ENCODE measurements at regions not wholly inside any gene's neighbourhood (a gene's known extent, or its start where the extent isn't known, plus 50 kb on each side); places are given as distances from the start of the nearest gene placed in this dataset.
A peak's percentile ranks its signal among the peaks of the same experiment; 100 is the strongest.

DNA sequence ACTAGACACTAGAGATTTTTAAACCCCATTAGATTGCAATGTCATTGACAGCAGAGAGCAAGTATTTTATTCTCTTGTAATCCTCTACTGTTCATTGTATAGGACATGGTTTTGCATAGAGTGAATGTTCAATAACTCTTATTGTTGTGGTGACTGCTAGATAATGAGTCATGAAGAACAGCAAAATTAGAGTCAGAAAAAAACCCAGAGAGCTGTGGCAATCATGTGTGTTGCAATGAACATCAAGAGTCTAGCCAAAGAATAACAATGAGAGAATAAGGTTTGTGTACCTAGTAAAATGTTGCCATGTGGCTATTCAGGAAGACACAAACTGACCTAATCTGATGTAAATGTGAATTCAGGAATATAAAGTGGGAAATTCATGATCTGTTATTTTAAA lies 684.0 kb downstream of the DSC3 start:
- no peaks in the 10 kb centered on the region for H3K27me3 ChIP-seq

GRCh38 chr18:30352551-30353168 lies 689.9 kb downstream of the DSC3 start:
- TF ChIP-seq CTCF (IDR thresholded peaks at IDR 0.05; ENCODE audit: low read depth, low read length) = no peak
- no peak overlapping the region for H3K27ac ChIP-seq
- no peaks in the 10 kb centered on the region for H3K9me3 ChIP-seq (ENCODE audit: low read depth)
- no peaks in the 10 kb centered on the region for H3K36me3 ChIP-seq
- no peaks in the 10 kb centered on the region for H3K4me1 ChIP-seq (ENCODE audit: low read depth)
- H3K27me3 ChIP-seq = no peaks in the 10 kb centered on the region
- DNase-seq (ENCODE audit: low read depth in 1 of 2, low spot score in 1 of 2) = no peak
- H3K4me3 ChIP-seq = no peak overlapping the region

More for the DNA sequence above, 684.0 kb downstream of the DSC3 start:
- no peaks in the 10 kb centered on the region for H3K9me3 ChIP-seq (ENCODE audit: low read depth)
- no peak overlapping the region for H3K27ac ChIP-seq
- DNase-seq (ENCODE audit: low read depth in 1 of 2, low spot score in 1 of 2) = peak in 1 of 2 donors; percentile 52
- no peaks in the 10 kb centered on the region for H3K4me1 ChIP-seq (ENCODE audit: low read depth)
- no peak overlapping the region for H3K4me3 ChIP-seq
- no peaks in the 10 kb centered on the region for H3K36me3 ChIP-seq
- TF ChIP-seq CTCF (IDR thresholded peaks at IDR 0.05; ENCODE audit: low read depth, low read length) = no peak

GRCh38 chr18:30350263-30350662 lies 692.3 kb downstream of the DSC3 start:
- no peak for TF ChIP-seq CTCF (IDR thresholded peaks at IDR 0.05; ENCODE audit: low read depth, low read length)
- Histone ChIP-seq H3K27ac (no peak overlapping the region), H3K4me3 (no peak overlapping the region), H3K9me3 (ENCODE audit: low read depth) (no peaks in the 10 kb centered on the region), H3K4me1 (ENCODE audit: low read depth) (no peaks in the 10 kb centered on the region), H3K36me3 (no peaks in the 10 kb centered on the region), H3K27me3 (no peaks in the 10 kb centered on the region)
- DNase-seq (ENCODE audit: low read depth in 1 of 2, low spot score in 1 of 2) = no peak

- no peak for DNase-seq (ENCODE audit: low read depth in 1 of 2, low spot score in 1 of 2)
- no peak overlapping the region for H3K4me3 ChIP-seq
- H3K27ac ChIP-seq = no peak overlapping the region
- no peaks in the 10 kb centered on the region for H3K36me3 ChIP-seq
- H3K4me1 ChIP-seq (ENCODE audit: low read depth) = no peaks in the 10 kb centered on the region
- no peaks in the 10 kb centered on the region for H3K9me3 ChIP-seq (ENCODE audit: low read depth)
- no peak for TF ChIP-seq CTCF (IDR thresholded peaks at IDR 0.05; ENCODE audit: low read depth, low read length)
- H3K27me3 ChIP-seq = no peaks in the 10 kb centered on the region
Observed at GRCh38 chr18:30343090-30343489, 699.5 kb downstream of the DSC3 start.

DNA sequence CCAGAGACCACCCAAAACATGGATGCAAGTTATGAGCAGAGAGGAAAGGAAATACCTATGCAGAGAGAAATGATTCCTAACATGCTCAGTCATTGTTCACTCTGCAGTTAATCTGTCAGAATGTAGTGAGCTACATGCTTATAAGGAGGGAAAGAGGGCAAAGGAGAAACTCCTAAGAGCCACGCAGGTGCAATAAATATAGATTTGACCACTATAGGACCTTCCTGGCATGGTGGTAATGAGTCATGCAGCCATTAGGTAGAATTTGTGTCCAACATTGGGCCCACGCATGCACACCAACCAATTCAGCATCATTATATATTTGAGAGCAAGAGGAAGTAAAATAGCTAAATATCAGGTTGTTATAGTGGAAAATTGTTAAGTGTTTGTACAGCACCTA lies 699.9 kb downstream of the DSC3 start:
- Histone ChIP-seq H3K4me3 (no peak overlapping the region), H3K36me3 (no peaks in the 10 kb centered on the region), H3K9me3 (ENCODE audit: low read depth) (no peaks in the 10 kb centered on the region), H3K27ac (no peak overlapping the region), H3K27me3 (no peaks in the 10 kb centered on the region), H3K4me1 (ENCODE audit: low read depth) (no peaks in the 10 kb centered on the region)
- DNase-seq (ENCODE audit: low read depth in 1 of 2, low spot score in 1 of 2) = no peak
- no peak for TF ChIP-seq CTCF (IDR thresholded peaks at IDR 0.05; ENCODE audit: low read depth, low read length)
